ENCODE measurements at regions not wholly inside any gene's neighbourhood (a gene's known extent, or its start where the extent isn't known, plus 50 kb on each side); places are given as distances from the start of the nearest gene placed in this dataset.
A peak's percentile ranks its signal among the peaks of the same experiment; 100 is the strongest.
"Not testable (repeated sequence)": the region's sequence is repeated elsewhere in the genome, so short reads cannot be mapped to it uniquely, and the experiment has no call there.

GRCh38 chr12:89154743-89155499 lies 197.4 kb downstream of the DUSP6 start:
- no peak for DNase-seq (ENCODE audit: low spot score)

GRCh38 chr12:89153341-89153740 lies 199.0 kb downstream of the DUSP6 start:
- DNase-seq (ENCODE audit: low spot score), result no peak

DNA sequence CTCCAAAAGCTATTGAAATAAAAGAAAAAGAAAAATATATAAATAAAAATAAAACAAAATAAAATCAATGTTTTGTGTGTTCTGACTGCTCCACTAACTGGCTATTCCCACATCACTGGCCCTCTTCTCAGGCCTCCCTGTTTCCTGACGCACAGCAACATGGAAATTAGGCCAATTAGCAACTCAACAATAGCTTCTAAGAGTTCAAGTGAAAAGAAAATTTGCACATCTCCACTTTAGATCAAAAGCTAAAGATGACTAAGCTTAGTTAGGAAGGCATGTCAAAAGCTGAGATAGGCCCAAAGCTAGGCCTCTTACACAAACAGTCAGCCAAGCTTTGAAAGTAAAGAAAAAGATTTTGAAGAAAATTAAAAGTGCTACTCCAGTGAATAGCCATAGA lies 200.8 kb downstream of the DUSP6 start:
- no peak for DNase-seq (ENCODE audit: low spot score)

DNA sequence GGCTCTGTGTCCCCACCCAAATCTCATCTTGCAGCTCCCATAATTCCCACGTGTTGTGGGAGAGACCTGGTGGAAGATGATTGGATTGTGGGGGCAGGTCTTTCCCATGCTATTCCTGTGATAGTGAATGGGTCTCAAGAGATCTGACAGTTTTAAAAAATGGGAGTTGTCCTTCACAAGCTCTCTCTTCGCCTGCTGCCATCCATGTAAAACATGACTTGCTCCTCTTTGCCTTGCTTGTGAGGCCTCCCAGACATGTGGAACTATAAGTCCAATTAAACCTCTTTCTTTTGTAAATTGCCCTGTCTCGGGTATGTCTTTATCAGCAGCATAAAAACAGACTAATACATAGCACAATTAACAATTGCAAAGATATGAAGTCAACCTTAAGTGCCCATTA lies 201.5 kb downstream of the DUSP6 start:
- not testable (repeated sequence) for DNase-seq (ENCODE audit: low spot score)

DNA sequence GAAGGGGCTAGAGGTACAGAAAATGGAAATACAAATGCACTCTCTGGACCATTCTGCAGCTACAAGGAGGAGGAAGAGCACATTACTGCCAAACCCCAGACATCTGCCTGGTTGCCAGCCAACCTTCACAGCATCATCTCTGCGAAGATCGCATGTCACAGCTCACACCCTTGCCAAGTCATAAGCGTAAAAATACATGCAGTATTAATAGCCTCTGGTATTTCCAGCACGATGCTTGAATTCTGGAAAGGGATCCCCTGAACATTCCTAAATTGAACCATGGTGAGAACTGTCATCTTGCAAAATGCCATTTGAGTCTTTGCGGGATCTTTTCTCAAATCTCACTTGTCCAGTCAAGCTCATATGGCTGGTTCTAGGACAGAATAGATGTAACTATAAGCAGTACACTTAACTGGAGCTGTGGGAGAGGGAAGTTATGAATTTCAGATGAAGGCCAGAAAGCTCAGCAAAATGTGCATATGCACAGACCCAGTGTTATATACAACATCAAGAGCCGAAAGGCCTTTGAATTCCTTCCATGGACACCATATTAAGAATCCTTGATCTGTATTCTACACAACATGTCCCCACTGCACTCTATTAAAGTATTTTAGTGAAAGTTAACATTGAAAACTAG lies 211.6 kb downstream of the DUSP6 start:
- no peak for DNase-seq (ENCODE audit: low spot score)

DNA sequence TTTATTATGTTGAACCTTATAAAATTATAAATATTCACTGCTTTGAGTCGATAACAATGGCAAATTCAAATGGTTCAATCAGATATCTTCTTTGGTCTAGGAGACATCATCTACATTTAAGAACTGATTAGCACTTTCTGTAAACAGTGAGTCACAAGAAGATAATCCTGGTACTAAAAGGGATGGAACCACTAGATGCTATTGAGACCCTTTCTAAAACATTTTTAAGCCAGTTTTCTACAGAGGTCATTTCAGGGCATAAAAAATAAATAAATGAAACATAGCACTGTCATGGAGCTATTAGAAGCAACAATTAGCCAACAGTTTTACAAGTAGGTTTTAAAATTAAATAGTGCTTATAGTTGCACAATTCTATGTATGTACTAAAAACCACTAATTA lies 212.2 kb downstream of the DUSP6 start:
- DNase-seq (ENCODE audit: low spot score), result no peak

DNA sequence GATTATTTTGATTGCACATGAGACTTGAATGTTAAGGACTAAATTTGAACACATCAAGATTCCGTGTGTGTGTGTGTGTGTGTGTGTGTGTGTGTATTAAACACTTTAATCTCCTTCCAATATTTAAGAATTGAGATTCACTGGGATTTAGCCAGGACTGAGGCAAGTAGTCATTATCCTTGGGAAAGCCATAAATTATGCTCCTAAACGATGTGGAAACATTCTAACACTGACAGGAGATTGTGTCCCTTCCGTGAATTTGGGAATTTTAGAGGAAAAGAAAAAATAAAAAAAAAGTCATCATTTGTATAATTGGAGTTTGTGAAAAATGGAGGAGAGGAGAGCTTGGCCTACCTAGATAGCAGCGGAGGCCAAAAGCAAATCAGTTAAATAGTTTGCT lies 212.9 kb downstream of the DUSP6 start:
- no peak for DNase-seq (ENCODE audit: low spot score)

DNA sequence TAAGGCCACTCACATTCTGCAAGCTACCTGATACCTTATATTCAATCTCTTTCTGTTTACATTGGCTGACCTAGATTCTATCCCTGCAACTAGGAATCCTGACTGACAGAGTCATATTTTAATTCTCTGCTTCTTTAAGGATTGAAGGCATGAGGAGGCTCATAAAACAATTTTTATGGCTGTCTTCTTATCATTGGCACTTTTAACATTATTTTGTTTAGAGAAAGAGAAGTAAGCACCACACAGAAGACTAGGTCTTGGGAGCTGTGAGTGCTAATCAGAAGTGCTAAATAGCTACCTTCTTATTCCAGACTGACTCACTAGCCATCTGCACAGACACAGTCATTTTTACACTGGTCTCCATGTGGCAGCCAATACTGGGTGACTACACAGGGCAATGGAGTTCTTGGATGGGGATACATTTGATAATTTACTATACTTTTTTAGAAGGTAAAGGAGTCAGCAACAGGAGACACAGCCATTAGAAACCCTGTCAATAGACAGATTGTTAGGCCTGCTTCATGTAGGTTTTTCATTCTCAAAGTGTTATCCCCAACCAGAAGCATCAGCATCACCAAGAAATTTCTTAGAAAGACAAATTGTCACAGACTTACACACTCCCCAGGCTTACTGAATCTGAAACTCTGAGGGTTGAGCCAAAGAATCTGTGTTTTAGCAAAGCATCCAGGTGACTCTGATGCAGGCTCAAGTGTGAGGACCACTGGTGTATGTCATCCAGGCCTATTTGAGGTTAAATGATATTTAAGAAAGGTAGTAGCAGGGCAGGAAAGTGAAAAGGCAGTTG lies 214.1 kb downstream of the DUSP6 start:
- DNase-seq (ENCODE audit: low spot score), result no peak

DNA sequence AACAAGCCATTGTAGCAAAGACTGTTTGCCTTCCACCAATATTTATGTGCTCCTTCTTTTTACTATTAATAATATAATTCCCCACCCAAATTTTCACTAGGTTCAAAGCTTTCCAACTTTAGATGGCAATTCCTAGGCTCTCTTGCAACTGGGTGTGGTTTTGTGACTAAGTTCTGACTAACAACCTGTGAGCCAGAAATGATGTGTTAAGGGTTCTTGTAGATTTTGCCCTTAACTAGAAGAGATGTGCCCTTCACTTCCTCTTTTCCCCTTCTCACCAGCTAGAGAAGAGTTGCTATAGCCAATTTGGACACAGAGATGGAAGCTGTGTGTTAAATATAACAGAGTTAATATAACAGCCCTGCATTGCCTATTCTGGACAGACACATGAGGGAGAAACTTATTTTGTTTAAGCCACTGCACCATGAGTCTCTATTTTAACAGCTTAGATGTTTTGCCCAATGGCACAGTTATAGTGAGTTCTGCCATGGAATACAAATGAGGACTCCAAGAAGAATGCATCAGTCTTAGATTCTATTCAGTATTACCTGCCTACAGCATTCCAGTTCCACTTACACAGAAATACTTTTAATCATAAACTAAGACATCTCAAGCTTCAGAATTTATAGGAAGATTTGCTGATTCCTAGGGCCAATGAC lies 216.2 kb downstream of the DUSP6 start:
- DNase-seq (ENCODE audit: low spot score), result no peak

DNA sequence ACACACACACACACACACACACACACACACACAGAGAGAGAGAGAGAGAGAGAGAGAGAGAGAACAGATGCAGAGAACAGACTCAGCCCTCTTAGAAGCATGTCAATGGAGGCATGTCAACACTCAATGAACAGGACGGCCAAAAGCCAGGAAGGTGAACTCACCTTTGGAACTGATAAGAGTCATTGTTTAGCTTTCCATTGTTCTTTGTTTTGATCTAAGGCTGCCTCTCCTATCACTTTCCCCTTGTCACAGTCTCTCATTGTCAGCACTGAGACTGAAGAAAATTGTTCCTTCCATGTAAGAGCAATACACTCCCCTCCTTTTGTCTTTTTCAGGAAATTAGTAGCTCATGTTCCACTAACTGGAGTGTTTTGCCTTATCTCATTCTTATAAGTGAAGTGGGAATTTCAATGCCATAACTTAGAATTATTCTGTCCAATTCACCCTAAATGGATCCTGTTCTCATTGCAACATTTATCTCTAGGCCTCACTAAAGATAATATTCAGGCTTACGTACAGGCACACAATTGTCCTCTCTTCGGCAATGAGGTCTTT lies 218.0 kb downstream of the DUSP6 start:
- no peak for DNase-seq (ENCODE audit: low spot score)

GRCh38 chr12:89129167-89129870 lies 223.0 kb downstream of the DUSP6 start:
- DNase-seq (ENCODE audit: low spot score), result no peak

- DNase-seq (ENCODE audit: low spot score), result no peak
These were observed 225.6 kb downstream of the DUSP6 start for GRCh38 chr12:89126712-89127111.

DNA sequence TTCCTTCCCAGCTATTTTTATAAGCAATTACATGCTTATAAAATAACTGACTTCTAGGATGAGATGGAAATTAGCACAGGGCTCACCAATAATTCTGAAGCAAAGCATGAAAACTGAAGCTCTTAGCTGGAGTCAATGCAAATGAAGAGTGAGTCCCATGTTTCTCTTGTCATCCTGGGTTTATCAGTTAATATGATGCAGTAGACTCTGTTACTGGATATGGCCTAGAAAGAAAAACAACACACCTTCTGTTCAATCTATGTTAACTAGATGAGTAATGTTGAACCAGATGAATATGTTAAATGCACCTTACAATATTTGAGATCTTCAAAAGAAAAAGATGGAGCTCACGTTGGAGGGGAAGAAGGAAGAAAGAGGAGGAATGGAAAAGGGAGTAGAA lies 229.4 kb downstream of the DUSP6 start:
- no peak for DNase-seq (ENCODE audit: low spot score)

DNA sequence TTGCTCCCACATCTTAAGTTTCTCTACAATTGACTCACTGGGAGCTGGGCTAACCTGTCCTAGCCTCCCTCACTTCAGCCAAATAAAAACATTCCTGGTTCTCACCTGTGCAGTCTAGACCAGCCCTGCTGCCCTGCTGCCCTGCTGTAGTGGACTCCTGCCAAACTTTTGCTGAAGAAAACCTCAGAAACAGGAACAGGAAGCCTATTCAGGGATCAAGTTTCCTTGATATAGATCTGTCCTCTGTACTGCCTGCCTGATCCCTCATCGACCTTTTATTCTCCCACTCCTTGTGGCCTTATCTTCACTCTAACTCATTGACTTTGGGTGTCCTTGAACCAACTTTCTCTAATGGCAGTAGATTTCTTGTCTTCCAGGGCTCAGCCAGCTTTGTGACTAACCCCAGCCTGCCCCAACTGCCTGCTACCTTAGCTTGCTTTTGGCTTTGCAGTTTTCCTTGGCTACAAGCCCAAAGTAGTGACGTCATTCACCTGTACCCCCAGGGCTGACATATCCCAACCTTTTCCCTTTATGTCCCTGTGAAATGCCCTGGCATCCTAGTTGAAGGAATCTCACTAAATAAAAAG lies 234.8 kb downstream of the DUSP6 start:
- peak; percentile 12 for DNase-seq (ENCODE audit: low spot score)

DNA sequence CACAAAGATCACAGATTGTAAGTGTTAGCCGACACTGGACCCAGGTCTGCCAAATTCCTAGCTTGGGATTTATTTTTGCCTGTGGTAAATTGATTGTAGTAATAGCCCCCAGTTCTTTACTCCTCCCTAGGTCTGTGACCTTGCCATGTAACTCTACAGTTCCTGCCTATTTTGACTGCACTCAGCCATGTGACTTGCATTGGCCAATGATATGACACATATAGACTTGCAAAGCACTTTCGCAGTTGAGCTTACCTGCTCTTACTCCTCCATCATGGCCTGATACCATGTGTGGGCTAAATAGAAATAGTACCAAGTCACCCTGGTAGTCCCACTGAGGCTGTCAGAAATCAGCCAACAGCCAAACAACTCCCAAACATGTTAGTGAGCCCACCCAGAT lies 240.3 kb downstream of the DUSP6 start:
- no peak for DNase-seq (ENCODE audit: low spot score)

DNA sequence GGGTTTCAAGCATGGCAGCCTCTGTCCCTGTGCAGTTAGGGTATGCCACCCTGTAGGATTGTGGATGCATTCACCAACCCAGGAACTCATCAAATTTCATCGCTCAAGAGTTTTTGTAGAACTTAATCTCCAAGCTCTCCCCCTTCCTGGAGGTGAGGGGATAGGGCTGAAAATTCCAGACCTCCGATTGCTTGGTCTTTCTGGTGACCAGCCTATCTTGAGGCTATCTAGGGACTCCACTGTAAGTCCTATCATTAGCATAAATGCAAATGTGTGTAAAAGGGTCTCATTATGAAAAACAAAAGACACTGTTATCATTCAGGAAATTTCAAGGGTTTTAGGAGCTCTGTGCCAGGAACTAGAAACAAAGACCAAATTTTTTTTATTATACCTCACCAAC lies 244.0 kb downstream of the DUSP6 start:
- no peak for DNase-seq (ENCODE audit: low spot score)

DNA sequence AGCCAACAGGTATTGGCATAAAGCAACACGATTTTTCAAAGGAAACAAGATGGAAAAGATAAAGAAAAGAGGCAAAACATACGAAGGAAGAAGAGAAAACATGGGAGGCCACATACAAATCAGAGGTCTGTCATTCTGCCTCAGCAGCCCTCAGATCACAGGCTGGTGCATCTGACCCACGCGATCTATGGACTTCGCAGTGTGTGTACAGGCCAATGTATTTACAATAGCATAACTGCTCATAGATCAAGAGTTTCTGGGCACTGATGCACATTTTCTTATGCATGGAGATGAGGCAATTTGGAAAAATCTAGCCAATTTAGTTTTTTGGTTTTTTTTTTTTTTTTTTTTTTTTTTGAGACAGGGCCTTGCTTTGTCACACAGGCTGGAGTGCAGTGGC lies 245.4 kb downstream of the DUSP6 start:
- DNase-seq (ENCODE audit: low spot score), result no peak

GRCh38 chr12:89105243-89105642 lies 247.1 kb downstream of the DUSP6 start:
- DNase-seq (ENCODE audit: low spot score), result no peak

DNA sequence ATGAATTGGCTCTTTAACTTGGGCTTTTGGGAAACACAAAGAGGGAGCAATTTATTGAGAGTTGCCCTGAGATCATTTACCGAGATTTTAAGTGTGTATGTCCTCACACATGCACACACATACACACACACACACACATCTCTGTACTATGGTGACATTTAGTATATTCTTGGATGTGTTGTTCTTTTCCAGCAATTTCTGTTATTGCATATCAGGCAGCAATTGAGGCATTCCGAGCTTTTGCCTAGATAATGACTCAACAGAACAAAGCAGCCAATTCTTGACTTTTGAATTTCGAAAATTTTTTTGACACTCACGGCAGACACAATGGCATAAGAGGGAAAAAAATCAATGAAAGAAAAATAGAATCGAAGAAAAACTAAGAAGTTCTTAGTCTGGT lies 248.5 kb downstream of the DUSP6 start:
- no peak for DNase-seq (ENCODE audit: low spot score)

GRCh38 chr12:89101440-89101839 lies 250.9 kb downstream of the DUSP6 start:
- no peak for DNase-seq (ENCODE audit: low spot score)

DNA sequence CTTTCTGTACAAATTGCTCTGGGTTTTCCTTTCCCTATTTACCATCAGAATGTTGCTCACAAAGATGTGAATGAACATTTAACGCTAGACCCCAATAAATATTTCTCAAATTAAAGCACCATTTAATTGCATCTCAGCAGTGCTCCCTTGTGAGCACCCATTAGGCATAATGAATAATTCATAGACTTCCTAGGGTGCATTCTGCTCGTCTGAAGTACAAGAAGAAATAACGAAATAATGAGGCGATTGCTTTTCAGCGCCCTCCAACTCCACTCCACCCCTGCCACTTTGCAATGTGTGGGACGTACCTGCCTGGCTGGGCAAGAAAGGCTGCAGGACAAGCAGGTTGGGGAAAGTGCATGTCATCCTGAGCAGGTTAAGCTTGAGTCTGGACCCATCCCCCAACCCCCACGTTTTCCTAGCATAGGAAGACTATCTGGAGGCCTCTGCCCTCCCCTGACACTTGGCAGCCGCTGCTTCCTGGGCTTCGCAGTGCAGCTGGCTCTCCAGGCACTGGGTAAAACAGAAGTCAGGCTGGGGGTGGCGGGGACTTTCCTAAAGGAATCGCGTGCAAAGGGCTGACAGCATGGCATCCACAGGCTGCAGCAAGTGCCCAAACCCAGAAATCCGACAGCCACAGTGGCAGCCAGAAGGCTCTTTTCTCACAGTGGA lies 253.7 kb downstream of the DUSP6 start:
- no peak for DNase-seq (ENCODE audit: low spot score)
